Neuronal stem cell (in vitro differentiated cells): ENCODE measurements at regions not wholly inside any gene's neighbourhood (a gene's known extent, or its start where the extent isn't known, plus 50 kb on each side); places are given as distances from the start of the nearest gene placed in this dataset.
A peak's percentile ranks its signal among the peaks of the same experiment; 100 is the strongest.

Source experiments
- DNase-seq: peaks from one replicate; pipeline ENCODE4 v3.0.0-alpha.2; 2013; ENCODE audit warnings: low spot score
- H2AFZ ChIP-seq: one replicate; pipeline ENCODE4 v1.6.1; 2013; ENCODE audit warnings: mild to moderate bottlenecking, low read length, inconsistent platforms
- H2AK5ac ChIP-seq: 2 replicates; pipeline ENCODE4 v1.6.1; 2013; ENCODE audit warnings: low read depth, mild to moderate bottlenecking, inconsistent platforms, low read length, moderate library complexity, mixed read lengths
- H2BK120ac ChIP-seq: 2 replicates; pipeline ENCODE4 v1.6.1; 2013; ENCODE audit warnings: low read depth, mild to moderate bottlenecking, inconsistent platforms, low read length, moderate library complexity, mixed read lengths
- H2BK12ac ChIP-seq: one replicate; pipeline ENCODE4 v1.6.1; 2013; ENCODE audit warnings: low read length, inconsistent platforms
- H2BK15ac ChIP-seq: 2 replicates; pipeline ENCODE4 v1.6.1; 2013; ENCODE audit warnings: mild to moderate bottlenecking, low read length, inconsistent platforms, mixed read lengths
- H2BK5ac ChIP-seq: one replicate; pipeline ENCODE4 v1.6.1; 2013; ENCODE audit warnings: inconsistent platforms, mild to moderate bottlenecking, low read length, moderate library complexity
- H3K14ac ChIP-seq: one replicate; pipeline ENCODE4 v1.6.1; 2013; ENCODE audit warnings: low read length, inconsistent platforms
- H3K18ac ChIP-seq: 2 replicates; pipeline ENCODE4 v1.6.1; 2013; ENCODE audit warnings: low read length, inconsistent platforms
- H3K23ac ChIP-seq: 2 replicates; pipeline ENCODE4 v1.6.1; 2013; ENCODE audit warnings: low read depth, mild to moderate bottlenecking, mixed read lengths, low read length, inconsistent platforms; ENCODE audit not compliant: poor library complexity
- H3K27ac ChIP-seq: replicated peaks from 3 replicates; pipeline ENCODE4 v1.5.1; 2013; ENCODE audit warnings: low read length, inconsistent platforms
- H3K27me3 ChIP-seq, 3 experiments: 2 replicates each; pipeline ENCODE4 v1.6.1; 2013; ENCODE audit warnings: low read length in 3 of 3, mild to moderate bottlenecking in 2 of 3, inconsistent platforms in 1 of 3, low read depth in 1 of 3, mixed read lengths in 1 of 3, moderate library complexity in 1 of 3; ENCODE audit not compliant: control insufficient read depth in 3 of 3, insufficient read depth in 3 of 3
- H3K36me3 ChIP-seq, 2 donors: replicated peaks in 1 of 2; 2 replicates each; pipeline ENCODE4 v1.6.1; 2013; ENCODE audit warnings: low read length in 2 of 2; ENCODE audit not compliant: control insufficient read depth in 2 of 2, insufficient read depth in 2 of 2
- H3K4ac ChIP-seq: 2 replicates; pipeline ENCODE4 v1.6.1; 2013; ENCODE audit warnings: inconsistent platforms, mild to moderate bottlenecking, low read length, moderate library complexity
- H3K4me1 ChIP-seq, 2 donors: 1 replicate in 1 of 2; 2 replicates in 1 of 2; pipeline ENCODE4 v1.6.1; 2013; ENCODE audit warnings: low read length in 2 of 2, low read depth in 1 of 2; ENCODE audit not compliant: control insufficient read depth in 2 of 2, insufficient read depth in 1 of 2
- H3K4me2 ChIP-seq: one replicate; pipeline ENCODE4 v1.6.1; 2013; ENCODE audit warnings: mild to moderate bottlenecking, low read length, inconsistent platforms; ENCODE audit not compliant: insufficient read depth, poor library complexity, severe bottlenecking
- H3K4me3 ChIP-seq, 2 donors: 2 replicates each; pipeline ENCODE4 v1.5.1; 2013; ENCODE audit warnings: low read length in 2 of 2, mild to moderate bottlenecking in 2 of 2, inconsistent platforms in 1 of 2, moderate library complexity in 1 of 2
- H3K79me1 ChIP-seq: one replicate; pipeline ENCODE4 v1.6.1; 2013; ENCODE audit warnings: low read depth, mild to moderate bottlenecking, inconsistent platforms, low read length, moderate library complexity
- H3K9ac ChIP-seq: one replicate; pipeline ENCODE4 v1.6.1; 2013; ENCODE audit warnings: mild to moderate bottlenecking, low read depth, low read length, inconsistent platforms; ENCODE audit not compliant: poor library complexity
- H3K9me3 ChIP-seq, 2 donors: replicated peaks in 1 of 2; 2 replicates each; pipeline versions ENCODE3 to v1.6.1; 2013; ENCODE audit warnings: low read length in 2 of 2, mild to moderate bottlenecking in 2 of 2, inconsistent platforms in 1 of 2, low read depth in 1 of 2, mixed read lengths in 1 of 2, moderate library complexity in 1 of 2; ENCODE audit not compliant: control insufficient read depth in 2 of 2, insufficient read depth in 1 of 2
- H4K8ac ChIP-seq: one replicate; pipeline ENCODE4 v1.6.1; 2013; ENCODE audit warnings: low read depth, mild to moderate bottlenecking, inconsistent platforms, low read length, moderate library complexity
- H4K91ac ChIP-seq: one replicate; pipeline ENCODE4 v1.6.1; 2013; ENCODE audit warnings: low read length, low read depth, mild to moderate bottlenecking, inconsistent platforms; ENCODE audit not compliant: poor library complexity
- WGBS, 2 donors: extraction: QIAGEN DNeasy Blood & Tissue Kit; methylation state at CpG; one replicate each; pipeline ENCODE4 v1.1.7; 2013; ENCODE audit warnings: missing lambda C conversion rate in 2 of 2, mixed read lengths in 1 of 2; ENCODE audit not compliant: insufficient read length in 2 of 2, insufficient replicate concordance in 1 of 2; ENCODE audit errors: extremely low coverage in 2 of 2; 5-methylcytosine and 5-hydroxymethylcytosine counted together

DNA sequence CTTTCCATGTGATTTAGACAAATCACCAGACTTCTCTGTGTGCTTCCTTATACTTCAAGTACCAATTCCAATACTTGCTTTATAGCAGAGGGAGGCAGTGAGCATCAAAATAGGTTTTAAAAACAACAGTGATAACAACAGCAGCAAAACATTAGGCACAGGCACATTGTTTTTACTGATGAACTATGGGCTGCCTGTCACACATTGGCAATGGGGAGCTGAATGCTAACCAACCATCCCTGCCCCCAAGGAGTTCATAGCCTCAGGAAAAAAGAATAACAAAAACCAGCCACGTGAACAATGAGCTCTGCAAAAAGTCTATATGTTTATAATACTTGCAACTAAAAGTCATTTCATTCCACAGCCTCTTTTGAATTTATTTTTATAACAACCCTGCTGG lies 287.9 kb upstream of the TRIB2 start:
- no peak overlapping the region for H3K4me3 ChIP-seq
- H2BK120ac ChIP-seq, result no peak overlapping the region
- no peak overlapping the region for H3K4me2 ChIP-seq
- no peak for DNase-seq
- H3K79me1 ChIP-seq, result no peaks in the 10 kb centered on the region
- H3K4me1 ChIP-seq, result peaks cover 13 to 26% of the 10 kb centered on the region in 2 donors
- H3K14ac ChIP-seq, result no peak overlapping the region
- H4K8ac ChIP-seq, result no peak overlapping the region
- no CpG with 5 or more reads among the region's 1 CpG for WGBS, 2 donors
- H2AFZ ChIP-seq, result peak overlapping the region; percentile 63
- H3K9me3 ChIP-seq, result no peaks in the 10 kb centered on the region
- H4K91ac ChIP-seq, result no peak overlapping the region
- H2BK15ac ChIP-seq, result no peak overlapping the region
- H2BK5ac ChIP-seq, result no peak overlapping the region
- no peak overlapping the region for H2BK12ac ChIP-seq
- H3K18ac ChIP-seq, result no peak overlapping the region
- H3K27ac ChIP-seq, result no peak overlapping the region
- H3K27me3 ChIP-seq, result no peaks in the 10 kb centered on the region
- no peaks in the 10 kb centered on the region for H3K36me3 ChIP-seq
- no peak overlapping the region for H3K4ac ChIP-seq
- no peak overlapping the region for H3K9ac ChIP-seq
- no peak overlapping the region for H3K23ac ChIP-seq
- no peak overlapping the region for H2AK5ac ChIP-seq

DNA sequence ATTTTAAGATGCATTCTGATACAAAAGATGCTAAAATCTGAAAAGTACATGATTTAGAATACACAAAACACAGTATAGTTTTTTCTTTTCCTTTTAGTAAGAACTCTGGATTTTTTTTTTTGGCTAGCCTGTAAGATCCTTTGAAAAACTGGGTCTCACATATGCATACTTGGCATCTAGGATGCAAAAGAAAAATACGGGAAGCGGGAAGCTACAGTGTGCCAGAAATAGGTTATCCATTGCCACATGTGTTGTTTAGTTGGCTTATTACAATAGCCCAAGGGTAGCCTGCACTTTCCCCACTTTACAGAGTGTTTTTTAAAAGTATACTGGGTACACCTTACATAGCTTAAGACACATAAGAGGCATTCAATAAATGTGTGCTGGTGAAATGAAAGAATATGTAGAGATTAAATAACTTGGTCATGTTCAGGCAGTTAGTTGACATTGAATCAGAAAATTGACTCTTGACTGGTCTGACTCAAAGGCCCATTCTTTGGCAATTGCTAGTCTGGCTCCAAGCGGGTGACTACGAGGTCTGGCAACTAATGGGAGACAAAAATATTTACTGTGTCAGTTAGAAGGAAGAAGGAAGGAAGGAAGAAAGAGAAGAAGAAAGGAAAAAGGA lies 286.8 kb upstream of the TRIB2 start:
- H3K4me1 ChIP-seq, result peaks cover 15 to 24% of the 10 kb centered on the region in 2 donors
- H4K91ac ChIP-seq, result no peak overlapping the region
- H4K8ac ChIP-seq, result no peak overlapping the region
- WGBS, 2 donors, result no CpG with 5 or more reads among the region's 4 CpGs
- DNase-seq, result no peak
- no peak overlapping the region for H2BK12ac ChIP-seq
- H3K36me3 ChIP-seq, result no peaks in the 10 kb centered on the region
- H3K9ac ChIP-seq, result no peak overlapping the region
- H2BK15ac ChIP-seq, result no peak overlapping the region
- H3K23ac ChIP-seq, result no peak overlapping the region
- H3K4me2 ChIP-seq, result no peak overlapping the region
- H3K79me1 ChIP-seq, result no peaks in the 10 kb centered on the region
- H3K14ac ChIP-seq, result no peak overlapping the region
- H2AK5ac ChIP-seq, result no peak overlapping the region
- no peak overlapping the region for H2BK5ac ChIP-seq
- H3K9me3 ChIP-seq, result no peaks in the 10 kb centered on the region
- H3K27ac ChIP-seq, result no peak overlapping the region
- no peak overlapping the region for H2AFZ ChIP-seq
- H3K4ac ChIP-seq, result no peak overlapping the region
- no peaks in the 10 kb centered on the region for H3K27me3 ChIP-seq
- no peak overlapping the region for H3K4me3 ChIP-seq
- H2BK120ac ChIP-seq, result no peak overlapping the region
- H3K18ac ChIP-seq, result no peak overlapping the region

DNA sequence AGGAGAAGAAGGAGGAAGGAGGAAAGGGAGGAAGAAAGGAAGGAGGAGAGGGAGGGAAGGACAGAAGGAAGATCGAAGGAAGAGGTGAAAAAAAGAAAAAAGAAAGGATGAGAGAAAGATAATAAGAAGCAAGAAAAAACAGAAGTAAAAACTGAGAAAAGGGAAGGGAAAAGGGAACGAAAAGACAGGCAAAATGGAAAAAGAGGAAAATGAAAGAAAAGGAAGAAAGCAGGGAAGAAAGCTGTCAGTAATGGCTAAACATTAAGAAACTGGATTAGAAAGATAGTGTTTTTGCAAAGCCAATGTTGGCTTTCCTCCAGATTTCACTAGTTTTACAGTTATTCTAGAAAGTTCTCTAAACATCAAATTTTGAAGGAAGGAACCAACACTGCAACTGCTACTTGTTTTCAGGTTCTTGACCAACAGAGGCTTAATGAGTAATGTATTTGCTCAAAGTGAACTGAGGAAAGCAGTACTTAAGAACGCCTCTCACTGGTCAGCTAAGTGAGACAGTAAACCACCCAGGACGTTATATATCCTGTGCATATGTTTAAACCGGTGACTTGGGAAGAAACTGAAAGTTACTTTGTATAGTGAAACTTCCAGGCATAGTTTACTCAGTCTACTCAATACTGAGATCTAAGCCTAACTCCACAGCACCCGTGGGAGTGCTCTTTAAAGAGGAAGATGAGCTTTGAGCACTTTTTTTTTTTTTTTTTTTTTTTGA lies 286.2 kb upstream of the TRIB2 start:
- Histone ChIP-seq H2BK12ac (no peak overlapping the region), H3K79me1 (no peaks in the 10 kb centered on the region), H3K9ac (no peak overlapping the region), H4K91ac (no peak overlapping the region), H3K27ac (no peak overlapping the region), H3K23ac (no peak overlapping the region), H3K4me2 (no peak overlapping the region), H2BK15ac (no peak overlapping the region), H4K8ac (no peak overlapping the region), H3K36me3 (no peaks in the 10 kb centered on the region), H3K27me3 (no peaks in the 10 kb centered on the region), H3K4me1 (peaks cover 15 to 20% of the 10 kb centered on the region in 2 donors), H3K18ac (no peak overlapping the region), H2BK5ac (no peak overlapping the region), H2AFZ (no peak overlapping the region), H3K9me3 (no peaks in the 10 kb centered on the region), H2AK5ac (no peak overlapping the region), H3K4ac (no peak overlapping the region), H3K14ac (no peak overlapping the region), H2BK120ac (no peak overlapping the region), H3K4me3 (no peak overlapping the region)
- DNase-seq, result no peak
- WGBS, 2 donors, result 100% methylated on average over 1 of the region's 6 CpGs; no CpG with 5 or more reads in 1 of the 2 donors

DNA sequence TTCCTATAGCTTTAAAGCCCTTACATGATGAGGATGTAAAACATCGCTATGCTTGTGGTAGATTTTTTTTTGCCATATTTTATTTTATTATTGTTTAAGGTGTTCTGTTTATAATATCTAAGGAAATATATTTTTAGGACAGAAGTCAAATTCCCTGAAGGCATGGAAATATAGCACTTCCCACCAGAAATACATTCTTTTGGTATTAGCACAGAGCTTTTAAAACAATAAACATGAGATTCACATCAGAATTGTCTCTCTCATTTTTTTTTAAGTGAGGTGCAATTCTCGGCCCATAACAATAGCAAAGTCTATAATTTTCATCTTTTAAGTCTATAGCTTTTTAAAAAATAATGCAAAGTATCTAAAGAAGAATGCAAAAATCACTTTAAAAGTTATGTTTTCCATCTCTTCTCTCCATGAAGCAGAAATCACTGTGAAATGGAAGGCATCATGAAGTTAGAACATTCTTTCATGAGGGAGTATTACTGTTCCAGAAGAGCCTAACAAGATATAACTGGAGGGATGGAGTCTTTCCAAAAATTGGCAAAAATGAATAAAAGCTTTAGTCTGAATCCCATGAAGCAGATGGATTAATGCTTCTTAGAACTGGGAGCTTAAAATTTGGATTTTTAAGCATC lies 283.6 kb upstream of the TRIB2 start:
- no peak overlapping the region for H3K4me3 ChIP-seq
- H3K4me1 ChIP-seq, result peaks cover 9 to 16% of the 10 kb centered on the region in 2 donors
- H3K4ac ChIP-seq, result no peak overlapping the region
- no peak overlapping the region for H2BK5ac ChIP-seq
- no peak overlapping the region for H3K23ac ChIP-seq
- no peaks in the 10 kb centered on the region for H3K79me1 ChIP-seq
- H2AK5ac ChIP-seq, result no peak overlapping the region
- H2BK120ac ChIP-seq, result no peak overlapping the region
- H2BK15ac ChIP-seq, result no peak overlapping the region
- H3K9me3 ChIP-seq, result no peaks in the 10 kb centered on the region
- H2AFZ ChIP-seq, result no peak overlapping the region
- no peak overlapping the region for H3K14ac ChIP-seq
- no peak overlapping the region for H3K27ac ChIP-seq
- H3K4me2 ChIP-seq, result no peak overlapping the region
- H3K36me3 ChIP-seq, result no peaks in the 10 kb centered on the region
- WGBS, 2 donors, result no CpG with 5 or more reads among the region's 2 CpGs
- no peak for DNase-seq
- H4K8ac ChIP-seq, result no peak overlapping the region
- H3K18ac ChIP-seq, result no peak overlapping the region
- H4K91ac ChIP-seq, result no peak overlapping the region
- H3K9ac ChIP-seq, result no peak overlapping the region
- H2BK12ac ChIP-seq, result no peak overlapping the region
- no peaks in the 10 kb centered on the region for H3K27me3 ChIP-seq
